OCI-LY1 (cell line): ENCODE measurements at regions not wholly inside any gene's neighbourhood (a gene's known extent, or its start where the extent isn't known, plus 50 kb on each side); places are given as distances from the start of the nearest gene placed in this dataset.

Experiments used
- H2AFZ ChIP-seq: fragments of 200-600 bp; sonication (generic), shearing (Covaris generic); 2 replicates; pipeline ENCODE4 v1.6.0; 2014; ENCODE audit warnings: antibody characterized with exemption, mild to moderate bottlenecking, low read length
- H3F3A ChIP-seq: fragments of 200-600 bp; sonication (generic), shearing (Covaris generic); 2 replicates; pipeline ENCODE4 v1.6.0; 2014; ENCODE audit warnings: mild to moderate bottlenecking, antibody characterized with exemption, low read length, moderate library complexity; ENCODE audit not compliant: insufficient read depth
- H3K27ac ChIP-seq: fragments of 200-600 bp; sonication (generic); 2 replicates; pipeline ENCODE4 v1.5.1; 2014; ENCODE audit warnings: low read length, mixed run types, mild to moderate bottlenecking, low read depth; ENCODE audit not compliant: poor library complexity, severe bottlenecking
- H3K27me3 ChIP-seq: fragments of 200-600 bp; sonication (generic); 2 replicates; pipeline ENCODE4 v1.6.0; 2014; ENCODE audit warnings: antibody characterized with exemption, mild to moderate bottlenecking, low read length, moderate library complexity; ENCODE audit not compliant: insufficient read depth
- H3K36me3 ChIP-seq: fragments of 200-600 bp; sonication (generic); 2 replicates; pipeline ENCODE4 v1.6.1; 2014; ENCODE audit warnings: mild to moderate bottlenecking, antibody characterized with exemption, low read length, moderate library complexity, mixed read lengths; ENCODE audit not compliant: insufficient read depth
- H3K4me1 ChIP-seq: fragments of 200-600 bp; sonication (generic); 2 replicates; pipeline ENCODE4 v1.5.1; 2014; ENCODE audit warnings: mild to moderate bottlenecking, low read length, moderate library complexity; ENCODE audit not compliant: insufficient read depth, severe bottlenecking
- H3K4me2 ChIP-seq: fragments of 200-600 bp; sonication (generic), shearing (Covaris generic); 2 replicates; pipeline ENCODE4 v1.6.1; 2014; ENCODE audit warnings: low read length
- H3K4me3 ChIP-seq: fragments of 200-600 bp; sonication (generic); 2 replicates; pipeline ENCODE4 v1.5.1; 2014; ENCODE audit warnings: low read length, low read depth, mild to moderate bottlenecking, mixed read lengths; ENCODE audit not compliant: poor library complexity, severe bottlenecking
- H3K79me2 ChIP-seq: fragments of 200-600 bp; shearing (Covaris generic); 2 replicates; pipeline ENCODE4 v1.6.1; 2016; ENCODE audit warnings: mixed run types, low read length, mixed read lengths; ENCODE audit not compliant: insufficient read depth
- H3K9ac ChIP-seq: fragments of 200-600 bp; sonication (generic), shearing (Covaris generic); 2 replicates; pipeline ENCODE4 v1.6.1; 2014; ENCODE audit warnings: mild to moderate bottlenecking, low read length, mixed read lengths
- H3K9me2 ChIP-seq: fragments of 200-600 bp; sonication (generic), shearing (Covaris generic); 2 replicates; pipeline ENCODE4 v1.6.1; 2014; ENCODE audit warnings: low read depth, mild to moderate bottlenecking, low read length, mixed read lengths
- H3K9me3 ChIP-seq: fragments of 200-600 bp; shearing (Covaris generic); 2 replicates; pipeline ENCODE4 v1.6.1; 2014; ENCODE audit warnings: low read length, mixed read lengths
- H4K20me1 ChIP-seq: fragments of 200-600 bp; sonication (generic), shearing (Covaris generic); 2 replicates; pipeline ENCODE4 v1.6.0; 2016; ENCODE audit warnings: mild to moderate bottlenecking, low read length; ENCODE audit not compliant: insufficient read depth
- CTCF ChIP-seq: fragments of 200-600 bp; sonication (generic), shearing (Covaris generic); IDR thresholded peaks from 2 replicates; pipeline ENCODE4 v1.5.1; 2017; ENCODE audit warnings: mild to moderate bottlenecking, antibody characterized with exemption, low read length, moderate library complexity, mixed read lengths
- EZH2 ChIP-seq: fragments of 200-600 bp; sonication (generic), shearing (Covaris generic); IDR thresholded peaks from 2 replicates; pipeline ENCODE4 v1.8.0; 2017; ENCODE audit warnings: borderline replicate concordance, mixed run types, mild to moderate bottlenecking, antibody characterized with exemption, low read length, moderate library complexity, mixed read lengths

- Histone ChIP-seq H3K4me1 (no peaks in the 10 kb centered on the region), H3K27me3 (no peaks in the 10 kb centered on the region), H3K79me2 (no peaks in the 10 kb centered on the region), H3K36me3 (no peaks in the 10 kb centered on the region), H4K20me1 (no peaks in the 10 kb centered on the region), H3F3A (no peaks in the 10 kb centered on the region), H3K4me2 (no peak overlapping the region), H3K9me3 (no peaks in the 10 kb centered on the region), H3K9ac (no peak overlapping the region), H2AFZ (no peak overlapping the region), H3K9me2 (no peaks in the 10 kb centered on the region), H3K4me3 (no peak overlapping the region), H3K27ac (no peak overlapping the region)
- TF ChIP-seq EZH2 (no peak), CTCF (no peak)
Measured at GRCh38 chr14:30162066-30162465, 234.4 kb upstream of the PRKD1 start.

GRCh38 chr14:30165255-30165654 is 237.6 kb upstream of the PRKD1 start:
- TF ChIP-seq CTCF (no peak), EZH2 (no peak)
- Histone ChIP-seq H3K79me2 (no peaks in the 10 kb centered on the region), H3K9me3 (no peaks in the 10 kb centered on the region), H4K20me1 (no peaks in the 10 kb centered on the region), H3K9me2 (no peaks in the 10 kb centered on the region), H3F3A (no peaks in the 10 kb centered on the region), H3K4me2 (no peak overlapping the region), H2AFZ (no peak overlapping the region), H3K4me3 (no peak overlapping the region), H3K27ac (no peak overlapping the region), H3K9ac (no peak overlapping the region), H3K27me3 (no peaks in the 10 kb centered on the region), H3K36me3 (no peaks in the 10 kb centered on the region), H3K4me1 (no peaks in the 10 kb centered on the region)

GRCh38 chr14:30177781-30178180 is 250.1 kb upstream of the PRKD1 start:
- Histone ChIP-seq H4K20me1 (no peaks in the 10 kb centered on the region), H2AFZ (no peak overlapping the region), H3K4me3 (no peak overlapping the region), H3F3A (no peaks in the 10 kb centered on the region), H3K36me3 (no peaks in the 10 kb centered on the region), H3K9me2 (no peaks in the 10 kb centered on the region), H3K4me2 (no peak overlapping the region), H3K27me3 (no peaks in the 10 kb centered on the region), H3K9me3 (no peaks in the 10 kb centered on the region), H3K27ac (no peak overlapping the region), H3K79me2 (no peaks in the 10 kb centered on the region), H3K4me1 (no peaks in the 10 kb centered on the region), H3K9ac (no peak overlapping the region)
- TF ChIP-seq EZH2 (no peak), CTCF (no peak)
